G401.6 (cell line): ENCODE measurements at regions not wholly inside any gene's neighbourhood (a gene's known extent, or its start where the extent isn't known, plus 50 kb on each side); places are given as distances from the start of the nearest gene placed in this dataset.
A peak's percentile ranks its signal among the peaks of the same experiment; 100 is the strongest.

Experiments
- FAIRE-seq: peaks from 2 replicates; lab custom pipeline; 2012; peaks lifted over from hg19 to GRCh38; lab: Jason Lieb, UNC

DNA sequence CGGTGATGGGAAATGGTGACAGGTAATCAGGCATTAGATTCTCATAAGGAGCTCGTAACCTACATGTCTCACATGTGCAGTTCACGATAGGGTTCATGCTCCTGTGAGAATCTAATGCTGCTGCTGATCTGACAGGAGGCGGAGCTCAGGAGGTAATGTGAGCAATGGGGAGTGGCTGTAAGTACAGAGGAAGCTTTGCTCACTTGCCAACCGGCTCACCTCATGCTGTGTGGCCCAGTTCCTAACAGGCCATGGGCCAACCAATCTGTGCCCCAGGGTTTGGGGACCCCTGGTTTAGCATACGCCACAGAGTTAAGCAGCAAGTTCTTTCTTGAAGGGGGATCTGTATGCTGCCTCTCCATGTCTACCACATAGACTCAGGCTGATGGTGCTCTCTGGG lies 133.1 kb downstream of the IQUB start:
- no peak for FAIRE-seq

DNA sequence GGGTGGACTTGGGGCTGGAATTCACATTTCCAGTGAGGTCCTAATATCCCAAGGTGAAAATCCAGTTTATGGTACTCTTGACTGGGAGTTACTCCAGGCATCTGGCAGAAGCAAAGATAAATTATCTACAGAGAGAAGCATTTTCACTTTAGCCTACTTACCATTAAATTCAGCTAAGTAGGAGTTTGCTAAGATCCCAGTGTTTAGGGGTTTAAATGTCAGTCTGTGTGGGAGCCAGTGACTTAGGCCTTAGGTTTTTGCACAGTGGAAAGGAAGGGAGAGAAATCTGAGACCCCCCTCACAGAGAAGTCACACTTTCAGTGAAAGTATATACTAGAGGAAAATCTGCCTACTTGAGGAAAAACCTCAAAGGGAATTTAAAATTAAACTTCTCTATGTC lies 134.2 kb downstream of the IQUB start:
- no peak for FAIRE-seq

DNA sequence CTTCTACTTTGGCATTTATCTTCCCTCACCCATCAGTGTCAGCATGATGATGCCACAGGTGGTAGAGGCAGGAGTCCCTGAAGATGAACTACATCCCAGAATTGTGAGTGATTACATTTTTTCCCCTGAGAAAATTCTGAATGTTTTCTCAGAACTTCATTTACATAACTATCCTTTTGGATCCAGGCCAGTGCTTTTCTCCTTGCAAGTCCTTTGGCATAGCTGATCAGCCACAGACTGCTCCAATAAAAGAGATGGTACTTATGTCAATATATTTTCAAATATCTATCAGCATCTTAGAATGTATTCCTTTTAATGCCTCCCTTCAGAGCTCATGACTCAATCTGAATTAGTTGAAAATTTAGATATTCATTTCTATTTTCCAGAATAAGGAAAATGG lies 135.5 kb downstream of the IQUB start:
- FAIRE-seq, result no peak

DNA sequence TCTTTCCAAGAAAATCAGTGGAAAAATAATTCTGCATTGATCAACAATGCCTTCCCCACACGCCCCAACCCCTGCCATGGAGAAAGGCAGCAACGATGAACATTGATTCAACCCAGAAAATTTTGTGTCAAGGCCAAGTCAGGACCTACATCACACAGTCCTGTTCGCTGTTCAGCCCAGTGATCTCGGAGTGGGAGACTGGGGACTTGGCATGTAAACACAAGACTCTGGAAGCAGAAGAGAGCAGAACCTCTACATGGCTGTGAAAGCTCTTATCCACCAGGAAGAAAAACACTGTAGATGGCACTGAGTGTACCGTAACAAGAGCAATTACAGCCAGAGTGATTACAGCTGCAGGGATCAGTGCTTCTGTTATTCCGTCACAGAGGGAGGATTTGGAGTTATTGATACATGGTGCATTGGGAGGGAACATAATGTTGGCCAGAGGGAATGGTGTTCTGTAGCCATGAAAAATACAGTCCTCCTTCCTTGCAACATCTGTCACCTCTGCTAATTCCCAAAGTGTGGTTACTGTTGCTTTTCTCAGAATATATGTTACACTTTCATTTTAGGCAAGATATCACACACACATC lies 136.6 kb downstream of the IQUB start:
- FAIRE-seq, result no peak

DNA sequence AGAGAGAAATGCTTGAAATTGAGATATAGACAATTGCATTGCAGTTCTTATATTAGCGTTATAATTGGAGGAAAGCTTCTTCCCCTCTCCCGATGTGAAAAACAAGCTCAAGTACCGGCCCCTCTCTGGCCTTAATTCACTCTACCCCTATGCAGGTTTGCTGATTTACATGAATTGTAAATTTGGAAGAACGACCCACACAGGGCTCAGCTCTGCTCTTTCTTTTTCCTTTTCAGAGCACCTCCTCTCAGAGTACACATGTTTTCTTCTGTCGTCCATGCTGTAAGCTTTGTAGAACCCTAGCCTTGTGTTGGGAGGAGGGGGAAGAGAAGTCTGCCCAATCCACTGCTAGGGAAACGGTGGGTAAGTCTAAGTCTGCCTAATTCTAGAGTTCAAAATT lies 140.8 kb downstream of the IQUB start:
- FAIRE-seq, result no peak

DNA sequence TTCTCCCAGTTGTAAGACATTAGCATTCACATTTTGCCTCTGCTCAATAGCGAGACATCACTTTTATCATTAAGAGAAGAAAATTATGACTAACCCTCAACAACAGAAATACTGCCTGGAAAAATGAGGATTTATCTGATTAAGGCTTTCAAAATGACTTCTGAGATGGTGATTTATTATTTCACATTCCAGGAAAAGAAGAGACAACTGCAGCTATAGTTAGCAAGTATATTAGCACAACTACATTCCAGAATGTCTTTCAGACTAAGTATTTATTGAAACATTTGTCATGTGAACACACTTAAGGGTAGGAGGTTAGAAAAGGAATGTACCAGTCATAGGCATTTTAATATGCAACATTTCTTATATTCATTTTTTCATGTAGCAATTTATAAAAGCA lies 162.0 kb downstream of the IQUB start:
- no peak for FAIRE-seq

DNA sequence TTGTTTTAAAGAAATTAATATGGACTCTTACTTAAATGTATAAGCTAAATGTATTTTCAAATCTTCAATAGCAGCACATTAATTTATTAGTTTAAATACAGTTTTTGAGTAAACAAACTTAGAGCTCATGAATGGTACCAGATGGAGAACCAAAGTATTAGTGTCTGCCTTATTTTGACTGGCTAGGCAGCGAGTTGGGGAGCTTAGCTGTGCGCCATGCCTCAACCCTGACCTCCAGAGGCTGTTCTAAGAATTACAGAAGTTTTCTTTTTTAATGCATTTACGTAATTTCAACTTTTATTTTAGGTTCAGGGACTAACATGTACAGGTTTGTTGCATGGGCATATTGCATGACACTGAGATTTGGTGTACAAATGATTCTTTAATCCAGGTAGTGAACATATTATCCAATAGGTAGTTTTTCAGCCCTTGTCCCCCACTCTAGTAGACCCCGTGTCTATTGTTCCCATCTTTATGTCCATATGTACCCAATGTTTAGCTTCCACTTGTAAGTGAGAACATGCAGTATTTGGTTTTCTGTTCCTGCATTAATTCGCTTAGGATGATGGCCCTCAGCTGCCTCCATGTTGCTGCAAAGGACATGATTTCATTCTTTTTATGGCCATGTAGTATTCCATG lies 166.8 kb downstream of the IQUB start:
- peak; percentile 74 for FAIRE-seq

DNA sequence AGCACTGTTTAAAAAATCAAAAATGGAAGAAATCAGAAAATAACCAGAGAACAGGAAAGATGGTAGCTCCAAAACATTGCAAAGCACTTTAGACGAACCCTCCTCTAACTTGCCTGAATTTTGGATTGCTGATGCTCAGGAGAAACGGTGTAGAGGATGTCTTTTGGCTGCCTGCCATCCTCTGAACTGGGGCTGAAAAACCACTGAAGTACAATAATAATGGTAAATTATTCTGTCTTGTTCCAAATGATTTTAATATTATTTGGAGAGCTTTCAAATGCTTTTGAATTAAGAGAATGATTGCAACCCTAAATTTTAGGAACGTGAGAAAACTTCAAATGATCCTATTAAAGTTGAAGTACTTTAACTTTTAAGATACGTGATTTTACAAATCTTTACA lies 167.3 kb upstream of the SLC13A1 start:
- no peak for FAIRE-seq

DNA sequence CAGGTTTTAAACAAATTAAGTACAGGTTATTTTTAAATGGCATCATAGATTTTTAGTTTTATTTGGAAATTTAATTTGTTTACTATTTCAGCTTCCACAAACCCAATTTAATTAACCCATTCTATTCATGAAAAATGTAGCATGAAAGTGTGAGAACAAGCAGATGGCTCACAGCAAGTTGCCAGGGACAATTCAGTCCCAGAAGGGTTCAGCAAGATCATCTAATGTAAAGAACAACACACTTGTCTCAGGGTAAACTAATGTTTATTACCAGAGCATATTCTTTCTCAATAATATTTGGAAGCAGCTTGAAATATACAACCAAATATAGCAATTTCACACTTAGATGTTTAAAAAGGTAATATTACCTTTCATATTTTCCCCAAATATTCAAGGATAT lies 166.9 kb upstream of the SLC13A1 start:
- no peak for FAIRE-seq

DNA sequence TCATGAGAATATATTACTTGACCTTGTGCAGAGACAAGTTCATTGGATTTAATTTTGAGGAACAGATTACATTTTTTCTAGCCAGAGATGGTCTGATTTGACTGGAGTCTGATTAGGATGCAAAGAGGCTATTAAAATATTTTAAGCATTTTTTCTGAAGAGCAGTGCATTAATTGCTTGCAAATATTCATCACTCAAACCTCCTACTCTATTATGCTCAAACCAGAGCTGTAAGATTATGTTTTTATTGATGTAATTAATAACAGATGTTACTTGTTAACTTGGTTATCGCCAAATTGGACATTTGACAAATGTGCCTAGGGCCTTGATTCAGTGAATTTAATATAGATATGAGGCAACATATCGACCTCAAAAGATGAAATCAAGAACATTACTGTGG lies 160.9 kb upstream of the SLC13A1 start:
- FAIRE-seq, result no peak

DNA sequence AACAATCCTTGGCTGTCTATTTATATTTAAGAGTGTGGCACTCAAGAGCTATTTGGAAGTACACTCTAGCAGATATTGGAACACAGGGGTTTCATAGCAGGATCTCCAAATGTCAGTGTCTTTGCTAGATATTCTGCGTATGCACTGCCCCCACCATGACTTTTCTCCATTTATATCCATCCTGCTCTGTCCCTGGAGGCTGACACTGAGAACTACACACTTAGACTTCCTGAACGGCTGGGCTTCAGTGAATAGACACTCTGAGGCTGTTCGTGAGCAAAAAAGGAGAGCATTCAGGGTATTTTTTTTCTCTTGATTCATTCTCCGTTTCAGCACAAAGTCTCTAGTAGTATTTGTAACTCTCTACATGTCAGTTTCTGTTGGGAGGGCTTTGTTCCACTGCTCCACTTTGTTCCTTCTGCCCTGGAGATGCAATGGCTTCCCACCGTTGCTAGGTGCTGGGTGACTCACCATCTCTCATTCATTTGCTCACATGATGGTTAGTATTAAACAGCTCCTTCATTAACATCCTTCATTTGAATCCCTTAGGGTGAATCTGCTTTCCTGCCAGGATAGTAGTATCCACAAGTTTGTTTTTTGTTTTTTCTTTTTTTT lies 155.9 kb upstream of the SLC13A1 start:
- no peak for FAIRE-seq

DNA sequence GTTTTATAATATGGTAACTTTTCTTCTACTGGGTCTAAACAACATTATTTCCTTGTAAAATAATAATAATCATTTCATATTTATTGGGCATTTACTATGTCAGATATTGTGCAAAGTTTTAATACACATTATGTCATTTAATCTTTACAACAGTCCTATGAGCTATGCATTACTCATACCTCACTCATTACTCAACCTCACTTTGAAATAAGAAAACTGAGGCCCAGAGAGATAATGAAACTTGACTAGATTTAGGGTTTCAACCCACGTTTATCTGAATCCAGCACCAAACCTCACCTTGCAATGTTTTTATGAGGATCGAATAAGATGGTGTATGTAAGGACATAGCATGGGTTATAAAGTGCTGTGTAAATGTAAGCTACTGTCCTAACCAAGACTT lies 153.2 kb upstream of the SLC13A1 start:
- no peak for FAIRE-seq

DNA sequence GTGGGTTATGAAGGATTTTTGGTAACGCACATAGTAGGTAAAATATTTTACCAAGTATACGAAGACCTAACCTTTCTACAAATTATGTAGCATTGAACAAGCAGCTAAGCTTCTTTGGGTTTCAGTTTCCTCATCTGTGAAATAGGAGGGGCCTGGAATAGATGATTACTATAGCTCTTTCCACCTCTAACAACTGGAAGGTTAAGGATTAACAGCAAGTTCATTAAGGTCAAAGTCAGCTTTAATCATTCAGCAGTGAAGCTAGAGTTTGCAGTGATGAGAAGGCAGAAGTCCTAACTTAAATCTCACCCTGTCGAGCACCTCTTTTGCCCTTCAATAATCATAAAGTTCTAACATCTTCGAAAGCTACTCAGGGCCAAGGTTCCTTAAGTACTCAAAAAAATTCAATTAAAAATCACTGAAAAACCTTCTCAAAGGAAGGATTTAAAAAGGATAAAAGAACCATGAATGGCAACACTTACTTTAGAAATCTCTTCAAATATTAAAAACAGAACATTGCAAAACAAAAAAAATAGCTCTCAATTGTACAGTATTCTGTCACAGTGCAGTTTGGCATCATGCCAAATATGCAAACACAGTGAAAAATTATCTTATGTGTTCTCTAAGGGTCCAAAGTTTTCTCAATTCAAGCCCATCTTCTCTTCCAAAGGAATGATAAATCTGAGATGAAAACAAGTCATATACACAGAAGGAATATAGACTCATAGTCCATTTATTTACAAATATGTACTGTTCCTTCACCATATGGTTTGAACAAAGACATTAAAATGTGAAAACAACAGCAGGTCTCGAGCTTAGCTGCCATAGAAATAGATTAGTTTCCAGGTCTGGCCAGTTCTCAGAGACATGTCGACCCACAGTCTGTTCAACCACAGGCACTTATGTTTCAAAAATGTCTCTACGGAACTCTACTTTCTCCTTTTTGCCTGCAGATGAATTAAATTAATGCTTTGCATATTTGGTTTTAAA lies 152.0 kb upstream of the SLC13A1 start:
- FAIRE-seq, result no peak

DNA sequence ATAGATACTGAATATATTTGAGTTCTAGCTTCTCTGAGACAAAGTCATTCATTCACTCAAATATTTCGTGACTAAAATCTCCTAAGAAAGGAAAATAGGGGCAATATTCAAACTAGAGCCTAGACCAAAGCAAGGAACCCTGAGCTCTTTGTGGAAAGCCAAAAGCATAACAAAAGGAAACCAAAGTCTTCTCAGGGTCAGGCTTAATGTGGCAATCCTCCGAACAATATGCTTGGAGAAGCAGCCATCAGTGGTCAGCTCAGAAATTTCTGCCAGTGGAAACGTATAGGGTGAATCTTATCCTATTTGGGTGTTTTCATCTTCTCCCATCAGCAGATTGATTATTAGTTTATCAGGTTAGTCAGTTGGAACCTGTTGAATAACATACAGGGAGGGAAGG lies 151.3 kb upstream of the SLC13A1 start:
- no peak for FAIRE-seq

DNA sequence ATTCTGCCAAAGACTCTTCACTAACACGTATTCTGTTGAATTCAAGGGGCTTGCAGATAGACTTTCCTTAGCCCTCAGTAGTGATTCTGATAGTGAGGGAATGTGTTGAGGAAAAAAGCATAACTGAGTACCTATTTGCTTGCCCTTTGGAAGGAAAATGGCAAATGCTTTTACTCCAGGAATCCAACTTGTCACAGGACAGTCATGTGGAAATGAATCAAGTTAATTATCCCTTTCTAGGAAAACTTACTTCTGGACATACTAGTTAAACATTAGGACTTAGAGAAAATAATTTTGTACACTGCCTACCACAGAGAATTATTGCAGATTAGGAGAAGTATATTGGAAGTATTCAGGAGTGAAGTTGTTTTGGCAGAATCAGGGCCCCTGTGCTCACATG lies 148.9 kb upstream of the SLC13A1 start:
- FAIRE-seq, result no peak

DNA sequence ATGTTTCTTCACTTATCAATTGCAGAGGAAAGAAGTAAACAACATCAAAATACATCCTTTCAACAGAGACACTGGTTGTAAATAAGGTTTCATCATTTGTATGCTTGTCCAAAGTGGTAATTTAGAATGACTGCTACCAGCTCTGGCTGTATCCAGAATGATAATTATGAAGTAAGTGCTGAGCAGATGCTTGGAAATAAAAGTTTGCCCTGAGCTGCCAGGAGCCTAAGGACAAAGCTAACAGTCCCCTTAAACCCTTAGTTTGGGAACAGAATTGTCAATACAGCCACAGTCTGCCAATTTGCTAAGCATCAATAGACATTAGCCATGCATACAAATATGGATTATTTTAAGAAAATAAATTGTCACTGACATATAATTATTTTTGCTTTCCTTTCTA lies 147.0 kb upstream of the SLC13A1 start:
- no peak for FAIRE-seq

DNA sequence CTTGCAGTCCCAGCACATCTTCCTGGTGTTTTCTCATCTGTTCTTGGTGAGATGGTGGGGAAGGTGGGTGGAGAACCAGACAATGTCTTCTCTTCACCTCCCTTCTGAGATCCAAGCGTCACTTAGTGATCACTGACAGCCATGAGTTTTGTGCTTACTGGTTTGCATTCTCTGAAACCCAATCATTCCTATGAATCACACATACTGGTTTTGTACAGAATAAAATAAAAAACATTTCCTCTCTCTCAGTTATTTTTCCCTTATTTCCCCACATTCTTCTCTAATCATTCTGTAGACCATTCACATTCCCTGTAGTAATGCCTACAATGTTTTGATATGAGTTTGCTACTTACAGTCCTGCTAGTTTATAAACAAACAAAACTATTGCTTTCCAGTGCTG lies 143.8 kb upstream of the SLC13A1 start:
- no peak for FAIRE-seq

DNA sequence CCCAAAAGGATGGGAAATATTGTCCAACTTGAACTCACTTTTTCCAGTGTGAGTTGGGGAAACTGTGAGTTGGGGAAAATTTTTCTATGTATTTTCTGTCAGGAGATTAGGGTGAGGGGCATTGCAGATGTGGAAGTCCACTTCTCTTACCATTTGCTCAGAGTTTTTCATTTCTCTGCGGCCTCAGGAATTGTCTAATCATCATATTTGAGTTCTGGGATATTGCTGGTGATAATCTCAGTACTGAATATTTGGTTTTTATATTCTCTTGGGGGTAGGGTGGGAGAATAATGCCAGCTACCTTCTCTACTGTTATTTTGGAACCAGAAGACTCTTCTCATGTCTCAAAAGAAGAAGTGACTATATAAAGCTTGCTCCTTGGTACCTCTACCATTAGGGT lies 141.3 kb upstream of the SLC13A1 start:
- no peak for FAIRE-seq

DNA sequence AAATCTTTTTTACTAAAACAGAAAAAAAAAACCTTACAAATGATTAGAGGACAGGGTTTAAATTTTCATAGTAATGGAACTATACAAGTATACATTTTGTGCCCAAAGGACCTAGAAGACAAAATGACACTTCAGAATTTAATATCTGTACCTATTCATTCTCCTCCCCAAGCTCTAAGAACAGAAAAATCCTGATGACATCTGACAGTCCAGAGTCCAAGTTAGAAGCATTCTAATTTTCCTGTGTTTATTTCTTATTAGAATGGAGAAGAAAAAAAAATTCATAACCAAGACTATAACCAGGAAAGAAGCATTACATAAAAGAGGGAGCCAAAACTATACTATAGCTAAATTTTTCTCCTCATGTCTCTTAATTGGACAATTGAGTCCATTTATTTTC lies 138.9 kb upstream of the SLC13A1 start:
- no peak for FAIRE-seq

DNA sequence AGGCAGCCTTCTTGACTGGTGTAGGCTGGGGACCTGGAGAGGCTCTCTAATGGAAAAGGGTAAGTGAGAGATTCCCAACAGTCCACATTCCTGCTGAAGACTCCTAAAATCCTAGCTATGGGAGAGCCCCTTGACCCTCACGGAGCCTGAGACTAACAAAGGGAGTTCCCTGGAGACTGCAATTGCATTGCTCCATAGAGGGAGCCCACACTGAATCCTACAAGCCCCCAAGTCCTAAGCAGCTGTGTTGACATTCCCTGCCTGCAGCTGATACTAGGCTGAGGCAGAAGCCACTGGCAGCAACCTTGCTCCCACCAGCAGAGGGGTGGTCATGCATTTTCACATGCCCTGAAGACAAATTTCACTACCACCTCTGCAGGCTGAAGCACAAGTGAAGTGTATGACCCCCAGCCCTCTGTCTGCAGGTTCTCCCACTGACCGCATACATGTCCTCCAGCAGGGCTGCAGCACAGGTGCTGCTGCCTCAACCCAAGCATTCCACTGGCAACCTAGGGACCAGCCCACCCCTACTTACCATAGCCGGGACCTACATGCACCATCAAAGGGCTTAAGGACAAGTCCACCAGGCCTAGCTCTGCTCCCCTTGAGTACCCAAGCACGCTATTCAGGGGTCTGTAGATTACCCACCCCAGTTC lies 130.3 kb upstream of the SLC13A1 start:
- no peak for FAIRE-seq

DNA sequence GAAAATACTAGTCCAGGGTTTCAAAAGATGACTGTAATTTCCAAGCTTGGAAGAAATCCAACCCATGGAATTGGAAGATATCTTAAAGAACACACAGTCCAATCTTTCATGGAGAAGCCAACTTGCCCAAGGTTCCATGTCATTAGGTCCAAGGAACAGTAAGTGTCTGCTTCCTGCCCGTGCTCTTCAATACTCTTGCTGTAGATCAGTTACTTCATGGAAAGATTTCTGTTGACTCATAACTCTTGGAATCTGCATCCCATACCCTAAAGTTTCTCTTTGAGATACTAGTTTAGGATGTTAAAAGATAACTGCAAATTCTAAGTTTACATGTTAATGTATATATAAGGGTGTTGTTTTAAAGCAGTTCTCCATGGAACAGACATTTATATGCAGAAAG lies 127.9 kb upstream of the SLC13A1 start:
- no peak for FAIRE-seq

DNA sequence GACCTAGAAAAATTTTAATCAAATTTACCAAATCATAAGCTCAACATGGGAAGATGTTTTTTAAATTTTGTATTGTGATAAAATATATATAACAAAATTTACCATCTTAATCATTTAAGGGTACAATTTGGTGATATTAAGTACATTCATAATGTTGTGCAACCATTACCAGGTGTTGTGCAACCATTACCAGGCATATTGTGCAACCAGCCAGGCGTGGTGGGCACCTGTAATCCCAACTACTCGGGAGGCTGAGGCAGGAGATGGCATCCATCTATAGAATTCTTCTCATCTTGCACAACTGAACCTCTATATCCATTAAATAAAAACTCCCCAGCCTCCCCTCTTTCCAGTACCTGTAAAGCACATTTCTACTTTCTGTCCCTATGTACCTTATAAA lies 124.5 kb upstream of the SLC13A1 start:
- no peak for FAIRE-seq

DNA sequence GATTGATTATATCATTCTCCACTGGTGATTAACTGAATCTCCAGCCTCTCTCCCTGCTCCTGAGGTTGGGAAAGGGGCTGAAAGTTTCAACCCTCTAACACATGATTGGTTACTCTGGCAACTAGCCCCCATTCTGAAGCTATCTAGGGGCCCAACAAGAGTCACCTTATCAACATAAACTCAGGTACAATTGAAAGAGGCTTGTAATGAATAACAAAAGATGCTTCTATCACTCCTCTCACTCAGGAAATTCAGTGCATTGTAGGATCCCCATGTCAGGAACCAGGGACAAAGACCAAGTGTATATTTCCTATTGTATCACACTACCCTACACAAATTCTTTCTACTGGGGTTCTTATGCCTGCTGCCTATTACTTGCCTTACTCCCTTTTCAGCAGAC lies 123.9 kb upstream of the SLC13A1 start:
- FAIRE-seq, result no peak
